Stromal cell of bone marrow (primary cell): ENCODE measurements at regions not wholly inside any gene's neighbourhood (a gene's known extent, or its start where the extent isn't known, plus 50 kb on each side); places are given as distances from the start of the nearest gene placed in this dataset.

Experiments
- DNase-seq: peaks from one replicate; pipeline ENCODE4 v3.0.0-alpha.2; 2012; ENCODE audit warnings: low read depth

DNA sequence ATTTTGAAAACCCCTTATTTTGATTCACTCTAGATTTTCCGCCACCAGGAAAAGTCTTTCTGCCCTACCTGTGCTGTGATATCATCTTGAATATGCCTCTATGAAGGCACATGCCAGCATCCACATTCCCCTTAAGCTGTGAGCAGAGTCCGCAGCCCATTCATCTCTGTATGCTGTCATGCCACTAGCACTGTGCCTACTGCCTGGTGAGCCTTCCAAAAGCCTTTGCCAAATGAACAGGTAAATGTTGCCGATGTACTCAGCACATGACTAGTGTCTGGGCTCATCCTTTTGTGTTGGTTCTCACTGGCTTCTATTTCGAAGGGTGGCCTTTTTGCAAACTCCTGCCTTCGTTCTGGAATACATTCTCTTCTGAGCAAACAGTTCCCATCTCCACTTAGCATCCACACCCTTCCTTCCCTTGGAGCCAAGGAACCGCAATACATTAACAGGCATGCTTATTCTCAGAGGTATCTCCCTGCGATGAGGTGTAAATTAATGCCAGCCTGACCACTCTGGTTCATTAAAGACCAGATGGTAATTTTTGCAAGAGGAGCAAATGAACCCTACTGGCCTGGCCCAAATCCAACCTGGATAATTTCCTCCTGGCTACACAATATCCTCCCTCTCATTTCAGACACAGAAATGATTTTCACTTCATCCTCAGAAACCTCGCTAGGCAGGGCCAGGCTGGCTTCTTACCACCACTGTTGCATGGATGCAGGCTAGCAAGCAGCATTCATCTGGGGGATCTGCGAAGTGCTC is 339.7 kb upstream of the NFE2L3 start:
- no peak for DNase-seq

DNA sequence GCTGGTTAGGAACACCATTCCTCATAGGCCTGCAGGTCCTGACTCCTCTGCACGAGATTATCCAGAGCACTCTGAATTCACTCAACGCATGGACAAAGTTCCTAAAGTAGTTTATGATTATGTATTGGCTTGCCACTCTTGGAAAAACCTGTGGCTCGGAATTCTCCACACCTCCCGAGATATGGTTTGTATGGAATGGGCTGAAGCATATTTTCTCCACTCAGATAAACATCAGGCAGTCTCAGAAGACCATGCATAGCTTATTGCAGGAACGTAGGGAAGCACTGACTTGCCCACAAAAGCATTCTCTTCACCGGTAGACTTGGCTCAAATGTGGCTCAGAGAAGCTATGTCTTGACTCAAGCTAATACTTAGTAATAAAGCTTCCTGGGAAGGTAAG is 338.6 kb upstream of the NFE2L3 start:
- no peak for DNase-seq

DNA sequence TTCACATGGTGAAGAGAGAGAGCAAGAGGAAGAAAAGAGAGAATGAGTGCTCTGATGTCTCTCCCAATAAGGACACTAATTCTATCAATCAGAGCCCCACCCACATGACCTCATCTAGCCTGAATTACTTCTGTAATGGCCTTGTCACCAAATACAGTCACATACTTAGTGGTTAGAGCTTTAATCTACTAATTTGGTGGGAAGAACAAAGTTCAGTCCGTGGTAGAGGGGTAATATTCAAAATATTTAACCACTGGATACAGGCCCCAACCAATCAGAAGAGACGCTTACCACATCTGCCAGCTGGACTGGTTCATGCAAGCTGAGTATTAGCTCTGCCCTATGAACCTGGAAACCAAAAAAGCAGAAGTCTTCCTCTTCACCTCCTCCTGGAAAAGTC is 336.3 kb upstream of the NFE2L3 start:
- DNase-seq = no peak

DNA sequence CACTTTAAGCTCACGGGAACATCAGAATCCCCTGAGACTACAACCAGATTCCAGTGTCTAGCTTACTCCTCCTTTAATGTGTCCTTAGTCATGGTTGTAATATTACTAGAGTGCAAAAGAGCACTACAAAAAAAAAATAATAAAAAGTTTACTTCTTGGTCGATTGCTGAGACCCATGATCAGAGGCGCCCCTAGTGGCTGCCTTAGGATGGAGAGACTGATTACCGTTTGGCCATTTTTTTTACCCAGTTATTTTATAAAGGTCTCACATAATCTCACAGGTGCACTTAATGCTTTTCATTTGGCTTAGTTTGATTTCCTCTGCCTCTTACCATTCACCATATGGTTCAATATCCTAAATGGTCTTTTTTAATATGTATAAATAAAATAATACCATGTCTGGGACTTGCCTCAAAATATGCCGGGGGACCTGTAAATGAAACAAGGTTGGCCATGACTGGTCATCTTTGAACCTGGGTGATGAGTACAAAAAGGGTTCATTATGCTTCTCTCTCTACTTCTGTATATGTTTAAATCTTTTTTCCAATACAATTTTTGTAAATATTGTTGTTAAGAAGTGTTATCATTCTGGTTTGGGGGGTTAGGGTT is 331.5 kb upstream of the NFE2L3 start:
- DNase-seq = no peak

DNA sequence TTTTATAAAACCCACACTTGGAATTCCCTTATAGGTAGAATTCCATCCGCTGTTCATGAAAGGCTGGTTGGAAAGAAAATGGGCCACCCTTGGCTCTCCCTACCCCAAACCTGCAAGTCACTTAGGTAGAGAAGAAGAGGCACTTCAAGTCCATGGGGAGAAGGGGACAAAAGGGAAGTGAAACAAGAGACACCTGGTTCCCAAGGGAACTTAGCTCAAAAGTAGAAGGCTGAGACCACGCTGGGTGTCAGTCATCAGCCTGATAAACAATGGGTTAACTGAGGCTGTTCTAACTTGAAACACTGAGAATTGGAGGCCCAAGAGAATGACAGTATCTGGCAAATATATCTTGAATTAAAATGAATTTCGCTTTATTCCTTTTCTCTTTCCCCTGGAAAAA is 330.8 kb upstream of the NFE2L3 start:
- no peak for DNase-seq

DNA sequence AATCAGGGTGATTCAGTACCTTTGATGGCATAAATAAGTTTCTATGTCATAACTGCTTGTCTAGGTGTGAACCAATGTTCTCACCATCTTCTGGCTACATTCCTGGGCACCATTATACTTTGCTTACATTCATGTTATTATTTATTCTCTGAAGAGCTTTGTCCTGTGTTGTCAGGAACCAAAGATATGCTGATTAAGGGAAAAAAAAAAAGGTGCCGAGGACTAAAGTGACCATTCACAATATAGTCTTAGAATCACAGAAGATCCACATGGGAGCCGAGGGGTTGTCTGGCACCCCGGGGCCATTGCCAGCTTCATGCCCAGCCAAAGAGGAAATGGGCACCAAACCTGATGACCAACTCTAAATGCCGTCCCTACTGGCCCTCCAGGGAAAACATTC is 329.2 kb upstream of the NFE2L3 start:
- no peak for DNase-seq

DNA sequence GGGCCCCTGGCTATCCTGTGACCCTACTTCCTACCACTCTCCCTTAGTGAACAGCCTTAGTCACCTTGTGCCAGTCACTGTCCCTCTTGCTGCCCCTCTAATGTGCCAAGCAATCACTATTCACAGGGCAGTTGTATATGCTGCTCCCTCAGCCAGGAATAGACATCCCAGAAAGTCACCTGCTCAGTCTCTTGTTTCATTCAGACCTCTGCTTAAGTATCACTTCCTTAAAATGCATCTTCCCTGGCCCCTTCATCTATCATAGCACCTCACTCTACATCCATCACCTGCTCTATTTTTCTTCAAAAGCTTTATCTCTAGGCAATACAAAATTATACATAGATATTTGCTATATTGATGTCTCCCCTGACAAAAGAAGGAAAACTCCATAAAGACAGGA is 328.4 kb upstream of the NFE2L3 start:
- DNase-seq = no peak

DNA sequence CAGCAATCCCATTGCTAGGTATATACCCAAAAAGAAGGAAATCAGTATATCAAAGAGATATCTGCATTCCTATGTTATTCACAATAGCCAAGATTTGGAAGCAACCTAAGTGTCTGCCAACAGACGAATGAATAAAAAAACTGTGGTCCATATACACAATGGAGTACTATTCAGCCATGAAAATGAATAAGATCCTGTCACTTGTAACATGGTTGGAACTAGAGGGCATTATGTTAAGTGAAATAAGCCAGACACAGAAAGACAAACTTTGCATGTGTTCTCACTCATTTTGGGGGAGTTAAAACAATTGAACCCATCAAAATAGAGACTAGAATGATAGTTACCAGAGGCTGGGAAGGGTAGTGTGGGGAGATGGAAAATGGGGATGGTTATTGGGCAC is 323.5 kb upstream of the NFE2L3 start:
- no peak for DNase-seq

DNA sequence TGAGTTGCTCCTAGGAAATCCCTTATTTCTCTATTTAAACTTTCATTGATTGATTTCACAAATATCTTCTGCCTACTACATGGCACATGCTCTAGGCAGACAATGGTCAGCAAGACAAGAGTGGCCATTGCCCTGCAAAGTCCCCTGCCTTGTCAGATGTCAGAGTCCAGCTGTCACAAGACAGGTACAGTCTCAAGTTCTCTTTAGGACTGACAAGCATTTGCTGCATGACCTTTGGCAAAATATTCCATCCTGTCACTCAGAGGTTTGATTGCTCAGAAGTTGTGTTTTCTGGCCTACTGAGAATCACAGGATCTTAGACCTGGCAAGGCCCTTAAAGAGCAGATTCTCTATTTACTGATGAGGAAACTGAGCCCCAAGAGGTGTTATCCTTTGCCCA is 322.3 kb upstream of the NFE2L3 start:
- no peak for DNase-seq

DNA sequence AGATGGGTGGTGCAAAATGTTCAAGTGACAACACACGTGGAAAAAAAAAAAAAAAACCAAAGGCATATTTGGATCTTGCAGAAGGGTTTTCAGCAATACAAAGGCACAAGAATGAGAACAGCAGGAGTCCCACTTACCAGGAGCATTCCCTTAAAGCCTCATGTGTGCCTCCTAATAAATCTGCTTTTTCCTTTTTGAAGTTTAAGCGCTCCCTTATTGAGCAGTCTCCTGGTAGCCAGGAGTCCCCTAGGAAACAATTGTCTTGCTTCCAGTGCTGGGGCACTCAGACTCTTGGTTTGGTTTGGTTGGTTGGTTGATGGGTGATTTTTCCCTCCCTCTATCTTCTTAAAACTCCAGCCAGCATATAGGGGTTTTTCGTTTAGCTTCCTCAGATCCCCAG is 321.8 kb upstream of the NFE2L3 start:
- DNase-seq = no peak

DNA sequence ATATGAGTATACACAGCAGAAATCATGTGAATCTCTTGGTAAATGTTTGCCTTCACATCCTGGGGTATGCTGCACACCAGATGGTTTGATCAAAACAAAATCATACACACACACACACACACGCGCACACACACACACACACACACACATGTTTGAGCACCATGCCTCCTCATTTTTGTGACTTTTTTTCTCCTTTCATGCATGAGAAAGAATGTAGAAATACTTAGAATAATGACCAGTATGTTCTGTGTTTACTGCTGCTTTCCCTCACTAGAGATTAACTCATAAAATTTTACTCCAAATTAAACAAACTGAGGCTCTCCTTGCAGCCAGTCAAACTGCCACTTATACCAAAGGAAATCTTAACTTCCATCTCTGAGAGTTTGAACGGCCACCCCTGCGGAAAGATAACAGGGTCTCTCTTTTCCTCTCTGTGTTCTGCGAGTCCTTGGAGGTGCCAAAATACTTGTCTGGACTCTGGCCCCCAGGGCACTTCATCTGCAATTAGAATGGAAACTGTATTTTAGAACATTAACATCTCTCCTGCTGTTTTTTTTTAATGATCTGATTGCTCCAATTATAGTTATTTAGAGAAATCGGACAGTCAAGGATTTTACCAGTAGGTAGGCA is 320.8 kb upstream of the NFE2L3 start:
- no peak for DNase-seq

DNA sequence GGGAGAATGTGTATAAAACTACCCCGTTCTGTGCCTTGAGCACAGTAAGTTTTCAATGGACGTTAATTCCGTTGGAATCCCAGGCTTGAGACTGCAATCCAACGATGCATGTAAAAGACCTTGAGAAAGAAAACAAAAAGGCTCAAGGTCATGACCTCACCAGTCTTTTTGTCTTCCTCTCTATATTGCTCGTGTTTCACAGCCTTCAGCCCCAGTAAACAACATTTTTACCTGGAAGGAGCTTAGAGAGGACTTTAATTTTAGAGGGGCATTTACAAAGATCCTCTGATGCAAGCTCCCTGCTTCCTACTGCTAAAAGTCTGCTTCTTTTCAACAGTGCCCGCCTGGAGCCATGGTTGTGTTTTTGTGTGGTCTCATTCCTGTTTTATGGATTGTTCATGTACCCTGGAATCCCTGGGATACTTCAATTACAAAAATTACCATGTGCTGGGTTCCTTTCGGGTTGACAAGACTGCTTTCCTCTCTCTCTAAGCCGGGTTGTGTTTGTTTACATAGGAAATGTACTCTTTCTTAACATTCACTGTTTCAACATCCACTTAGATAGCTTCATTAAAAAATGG is 320.1 kb upstream of the NFE2L3 start:
- DNase-seq = no peak

DNA sequence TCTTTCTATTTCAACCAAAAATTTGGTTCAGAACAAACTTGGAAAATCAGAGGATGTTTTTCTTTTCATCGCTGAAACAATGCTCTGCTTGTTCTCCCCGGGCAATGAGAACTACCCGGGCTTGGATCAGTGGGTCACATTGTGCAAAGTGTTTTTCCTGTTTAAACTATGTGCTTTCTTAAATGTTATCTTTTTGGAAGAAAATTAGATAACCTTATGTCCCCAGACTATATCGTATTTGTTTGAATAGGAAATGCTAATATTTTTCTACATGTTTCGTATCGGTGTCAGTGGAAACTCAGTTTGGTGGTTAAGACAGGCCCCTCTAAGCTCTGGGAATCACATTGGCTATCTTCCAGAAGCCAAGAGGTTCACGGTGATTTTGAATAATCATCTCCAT is 319.5 kb upstream of the NFE2L3 start:
- DNase-seq = no peak

DNA sequence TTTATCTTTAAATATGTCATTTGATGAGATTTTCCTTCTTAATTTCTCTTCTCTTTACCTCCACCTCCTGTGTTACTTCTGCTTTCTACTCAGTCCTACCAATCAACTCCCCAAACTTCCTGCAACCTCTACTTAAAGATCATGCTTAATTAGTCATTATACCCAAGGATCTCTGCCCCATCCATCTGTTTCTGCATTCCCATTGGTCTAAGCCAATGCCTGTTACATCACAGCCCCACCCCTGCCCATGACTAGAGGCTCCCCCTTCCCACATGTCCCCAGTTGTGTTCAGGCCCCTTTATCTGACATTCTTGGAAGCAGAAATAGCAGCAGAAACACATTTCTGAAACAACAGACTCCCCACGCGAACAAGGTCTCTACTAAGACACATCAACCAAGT is 319.1 kb upstream of the NFE2L3 start:
- DNase-seq = no peak

DNA sequence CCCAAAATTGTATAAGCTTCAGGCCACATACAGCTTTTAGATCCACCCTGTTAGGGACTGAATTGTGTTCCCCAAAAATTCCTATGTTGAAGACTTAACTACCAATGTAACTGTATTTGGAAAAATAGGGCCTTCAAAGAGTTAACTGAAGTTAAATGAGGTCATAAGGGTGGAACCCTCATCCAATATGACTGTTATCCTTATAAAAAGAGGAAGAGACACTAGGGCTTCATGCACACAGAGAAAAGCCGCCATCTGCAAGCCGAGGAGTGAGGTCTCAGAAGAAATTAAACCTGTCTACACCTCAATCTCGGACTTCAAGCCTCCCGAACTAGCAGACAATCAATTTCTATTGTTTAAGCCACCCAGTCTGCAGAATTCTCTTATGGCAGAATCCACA is 317.9 kb upstream of the NFE2L3 start:
- no peak for DNase-seq

DNA sequence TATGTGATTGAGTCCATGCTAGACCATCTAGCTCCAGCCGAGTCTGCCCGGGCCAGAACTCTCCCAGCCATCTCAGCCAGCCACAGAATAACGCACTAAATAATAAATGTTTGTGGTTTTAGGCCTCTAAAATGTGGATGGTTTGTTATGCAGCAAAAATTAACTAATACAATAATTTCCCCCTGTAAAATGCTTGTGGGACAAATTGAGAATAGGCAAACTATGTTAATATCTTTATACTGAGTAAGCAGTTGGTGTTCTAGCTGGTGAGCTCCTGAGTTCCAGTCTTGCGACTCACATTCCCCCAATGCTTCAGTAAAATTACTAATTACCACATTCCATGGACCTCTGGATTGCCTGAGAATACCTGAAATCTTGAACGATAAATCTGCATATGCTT is 316.8 kb upstream of the NFE2L3 start:
- no peak for DNase-seq

DNA sequence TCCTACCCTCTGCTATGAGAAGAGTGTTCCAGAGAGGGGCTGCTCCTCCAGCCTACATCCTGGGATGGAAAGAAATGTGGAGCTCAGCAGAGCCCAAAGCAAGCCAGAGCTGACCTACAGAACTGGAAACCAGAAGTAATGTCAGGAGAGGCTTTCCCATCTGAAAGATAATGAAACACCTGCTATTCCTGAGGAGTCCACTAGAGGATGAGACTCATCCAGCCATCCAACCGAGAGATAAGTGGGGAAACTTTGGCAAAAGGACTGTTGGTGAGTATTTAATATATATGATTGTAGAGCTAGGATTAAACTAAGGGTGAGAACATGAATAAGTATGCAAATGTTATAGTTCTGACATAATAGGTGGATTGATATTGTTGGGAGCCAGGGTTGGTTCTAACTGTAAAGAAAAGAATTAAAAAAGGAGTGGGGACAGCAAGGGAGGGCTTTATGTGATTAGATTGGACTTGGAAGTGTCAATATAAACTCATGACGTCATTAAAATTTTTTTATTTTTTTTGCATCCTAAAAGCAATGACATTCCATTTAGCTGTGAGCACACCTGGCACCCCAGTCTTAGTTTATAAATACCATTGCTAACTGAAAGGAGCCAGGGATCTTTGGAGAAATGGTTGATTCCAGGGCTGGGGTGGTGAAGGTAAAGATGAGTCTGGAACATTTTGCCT is 312.8 kb upstream of the NFE2L3 start:
- DNase-seq = no peak

DNA sequence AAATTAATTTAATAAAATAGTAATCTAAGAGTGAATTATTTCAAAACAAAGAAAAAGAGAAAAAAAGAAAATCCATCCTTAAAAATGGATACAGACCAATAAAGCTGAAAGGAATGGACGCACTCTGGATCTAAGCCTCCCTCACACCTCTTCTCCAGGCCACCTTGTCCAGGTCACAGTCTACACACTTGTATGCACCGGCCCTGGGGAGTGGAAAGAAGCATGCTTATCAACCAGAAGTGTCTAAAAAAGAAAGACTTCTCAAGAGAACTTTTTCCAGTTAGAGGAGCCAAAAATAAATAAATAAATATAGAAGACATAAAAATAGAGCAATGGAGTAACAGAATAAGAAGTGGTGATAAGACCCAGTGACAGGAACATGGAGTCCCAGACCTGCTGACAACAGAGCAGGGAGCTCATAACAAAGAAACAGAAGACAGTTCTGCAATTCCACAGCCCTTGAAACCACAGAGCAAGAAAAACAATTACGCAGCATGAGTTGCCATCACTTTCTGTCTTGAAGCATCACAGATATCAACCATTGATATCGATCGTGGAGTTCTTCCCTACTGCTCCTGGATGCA is 311.7 kb upstream of the NFE2L3 start:
- no peak for DNase-seq

DNA sequence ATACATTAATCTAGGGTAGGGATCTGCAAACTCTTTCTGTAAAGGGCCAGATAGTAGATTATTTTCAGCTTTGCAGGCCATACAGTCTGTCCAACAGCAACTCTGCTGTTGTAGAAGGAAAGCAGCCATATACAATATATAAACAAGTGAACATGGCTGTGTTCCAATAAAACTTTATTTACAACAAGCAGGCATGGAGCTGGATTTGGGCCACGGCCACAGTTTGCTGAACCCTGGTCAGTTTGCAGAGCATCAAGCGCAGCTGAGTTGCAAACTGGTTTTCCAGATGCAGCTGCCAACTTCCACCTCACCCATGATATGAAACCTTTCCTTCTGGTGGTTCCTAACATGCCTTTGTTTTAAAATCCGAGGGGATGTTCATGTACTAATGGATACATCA is 310.4 kb upstream of the NFE2L3 start:
- DNase-seq = no peak

DNA sequence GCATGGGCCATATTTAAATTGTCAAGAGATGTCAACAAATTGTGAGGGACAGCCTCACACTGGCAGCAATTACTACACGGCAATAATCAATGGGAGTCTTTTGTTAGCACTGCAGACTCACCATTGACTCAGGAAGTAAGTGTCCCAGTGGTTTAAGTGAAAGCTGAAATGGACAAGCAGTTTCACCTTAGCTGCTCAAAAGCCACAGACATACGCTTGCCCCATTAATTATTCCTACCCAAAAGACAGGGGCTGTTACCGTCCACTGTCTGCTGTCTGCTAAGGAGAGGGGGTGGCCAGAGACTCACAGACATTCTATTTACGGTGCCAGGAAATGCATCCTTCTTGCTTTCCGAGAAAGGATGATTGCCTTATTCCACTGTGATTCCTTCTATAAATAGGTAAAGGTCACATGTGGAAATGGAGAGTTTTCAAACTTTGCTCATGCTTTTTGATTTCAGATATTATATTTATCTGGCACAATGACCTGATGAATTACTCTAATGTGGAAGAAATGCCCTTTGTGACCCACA is 309.7 kb upstream of the NFE2L3 start:
- DNase-seq = no peak

DNA sequence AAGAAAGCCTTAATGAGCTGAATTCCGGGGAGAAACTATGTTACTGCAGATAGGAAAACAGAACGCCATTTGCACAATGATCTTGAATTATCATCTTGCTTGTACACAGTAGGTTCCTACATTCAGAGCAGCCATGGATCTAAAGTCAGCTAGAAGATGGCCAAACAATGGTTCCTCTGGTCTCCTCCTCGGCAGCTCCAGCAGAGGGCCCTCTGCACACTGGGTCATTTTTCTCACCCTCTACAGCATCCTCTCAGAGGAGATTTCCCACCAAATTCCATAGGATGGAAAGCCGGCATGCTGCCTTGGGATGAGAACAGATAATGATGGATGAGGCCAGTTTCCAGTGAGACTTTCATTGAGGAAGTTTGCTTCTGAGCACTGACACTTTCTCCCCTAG is 308.5 kb upstream of the NFE2L3 start:
- DNase-seq = no peak
